Eye (tissue), 1 donor: ENCODE measurements at regions not wholly inside any gene's neighbourhood (a gene's known extent, or its start where the extent isn't known, plus 50 kb on each side); places are given as distances from the start of the nearest gene placed in this dataset.

ENCODE experiments used
- DNase-seq: peaks from one replicate; pipeline ENCODE4 v3.0.0-alpha.2; 2015

GRCh38 chr10:62554632-62555199 lies 180.5 kb downstream of the ZNF365 start:
- DNase-seq, result peak; percentile 38

GRCh38 chr10:62559481-62560200 lies 185.5 kb downstream of the ZNF365 start:
- DNase-seq, result no peak

- no peak for DNase-seq
Measured at GRCh38 chr10:62560201-62560819, 186.1 kb downstream of the ZNF365 start.

- no peak for DNase-seq
Measured at GRCh38 chr10:62561151-62561550, 187.0 kb downstream of the ZNF365 start.

- no peak for DNase-seq
Measured at GRCh38 chr10:62562101-62562500, 187.9 kb downstream of the ZNF365 start.

- no peak for DNase-seq
Measured at GRCh38 chr10:62562795-62563194, 188.6 kb downstream of the ZNF365 start.

GRCh38 chr10:62573929-62574328 lies 199.8 kb downstream of the ZNF365 start:
- no peak for DNase-seq

- no peak for DNase-seq
Measured at GRCh38 chr10:62577076-62577475, 202.9 kb downstream of the ZNF365 start.

GRCh38 chr10:62577666-62578291 lies 203.6 kb downstream of the ZNF365 start:
- peak; percentile 10 for DNase-seq

GRCh38 chr10:62578301-62578700 lies 204.1 kb downstream of the ZNF365 start:
- DNase-seq, result peak; percentile 26

GRCh38 chr10:62578916-62579315 lies 204.7 kb downstream of the ZNF365 start:
- no peak for DNase-seq

- DNase-seq, result no peak
Measured at GRCh38 chr10:62580396-62580795, 206.2 kb downstream of the ZNF365 start.

- no peak for DNase-seq
Measured at GRCh38 chr10:62581351-62581750, 207.2 kb downstream of the ZNF365 start.

GRCh38 chr10:62582101-62582705 lies 208.0 kb downstream of the ZNF365 start:
- no peak for DNase-seq

GRCh38 chr10:62582804-62583208 lies 208.6 kb downstream of the ZNF365 start:
- DNase-seq, result peak; percentile 11

- peak; percentile 3 for DNase-seq
Measured at GRCh38 chr10:62583876-62584615, 209.9 kb downstream of the ZNF365 start.

GRCh38 chr10:62584731-62585130 lies 210.6 kb downstream of the ZNF365 start:
- no peak for DNase-seq

- no peak for DNase-seq
Measured at GRCh38 chr10:62585211-62585775, 211.1 kb downstream of the ZNF365 start.

- no peak for DNase-seq
Measured at GRCh38 chr10:62587011-62587410, 212.8 kb downstream of the ZNF365 start.

- no peak for DNase-seq
Measured at GRCh38 chr10:62588116-62588515, 213.9 kb downstream of the ZNF365 start.

GRCh38 chr10:62589689-62590088 lies 214.8 kb upstream of the ADO start:
- DNase-seq, result no peak

- no peak for DNase-seq
Measured at GRCh38 chr10:62590306-62590705, 214.2 kb upstream of the ADO start.
